ENCODE measurements at regions not wholly inside any gene's neighbourhood (a gene's known extent, or its start where the extent isn't known, plus 50 kb on each side); places are given as distances from the start of the nearest gene placed in this dataset.

DNA sequence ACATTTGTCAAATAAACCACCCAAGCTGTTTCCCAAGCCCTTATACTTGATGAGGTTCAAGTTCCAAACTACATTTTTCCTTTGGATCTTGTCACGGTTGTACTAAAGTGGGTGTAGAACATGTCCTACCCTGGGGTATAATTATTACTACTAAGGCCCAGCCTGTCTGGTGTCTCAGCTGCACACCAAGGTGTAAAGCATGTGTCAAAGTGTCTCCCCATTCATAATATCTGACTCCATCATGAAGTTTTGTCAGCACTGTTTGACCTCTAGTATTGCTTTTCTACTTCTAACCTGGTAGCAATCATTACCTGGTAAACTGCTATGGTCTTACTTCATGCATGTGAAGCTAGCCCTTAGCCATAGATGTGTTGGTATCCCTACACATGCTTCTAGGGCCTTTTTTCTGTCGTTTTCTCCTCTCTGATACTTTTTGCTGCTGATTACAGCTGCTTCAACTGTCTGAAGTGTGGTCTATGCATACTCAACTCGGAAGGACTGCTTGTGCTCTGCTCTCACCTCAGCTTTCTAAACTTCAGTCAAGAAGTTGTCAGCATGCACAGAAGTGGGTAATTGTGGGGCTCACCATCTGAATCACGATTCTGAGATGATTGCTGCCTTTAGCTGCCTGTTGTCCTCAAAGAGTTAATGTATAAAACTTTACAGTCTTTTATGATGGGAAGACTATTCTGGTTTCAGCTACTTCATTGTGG lies 445.7 kb upstream of the TRIB2 start:
- TF ChIP-seq, protein P1, sequence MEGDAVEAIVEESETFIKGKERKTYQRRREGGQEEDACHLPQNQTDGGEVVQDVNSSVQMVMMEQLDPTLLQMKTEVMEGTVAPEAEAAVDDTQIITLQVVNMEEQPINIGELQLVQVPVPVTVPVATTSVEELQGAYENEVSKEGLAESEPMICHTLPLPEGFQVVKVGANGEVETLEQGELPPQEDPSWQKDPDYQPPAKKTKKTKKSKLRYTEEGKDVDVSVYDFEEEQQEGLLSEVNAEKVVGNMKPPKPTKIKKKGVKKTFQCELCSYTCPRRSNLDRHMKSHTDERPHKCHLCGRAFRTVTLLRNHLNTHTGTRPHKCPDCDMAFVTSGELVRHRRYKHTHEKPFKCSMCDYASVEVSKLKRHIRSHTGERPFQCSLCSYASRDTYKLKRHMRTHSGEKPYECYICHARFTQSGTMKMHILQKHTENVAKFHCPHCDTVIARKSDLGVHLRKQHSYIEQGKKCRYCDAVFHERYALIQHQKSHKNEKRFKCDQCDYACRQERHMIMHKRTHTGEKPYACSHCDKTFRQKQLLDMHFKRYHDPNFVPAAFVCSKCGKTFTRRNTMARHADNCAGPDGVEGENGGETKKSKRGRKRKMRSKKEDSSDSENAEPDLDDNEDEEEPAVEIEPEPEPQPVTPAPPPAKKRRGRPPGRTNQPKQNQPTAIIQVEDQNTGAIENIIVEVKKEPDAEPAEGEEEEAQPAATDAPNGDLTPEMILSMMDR (IDR thresholded peaks at IDR 0.05; ENCODE audit: extremely low read depth, low read depth, low read length): no peak
- Histone ChIP-seq H2AFZ (ENCODE audit: low read length) (peak overlapping the region; percentile 83), H3K4me2 (ENCODE audit: insufficient read depth, low read length) (peak overlapping the region; percentile 54), H3K27me3 (ENCODE audit: insufficient read depth, low read length) (no peaks in the 10 kb centered on the region), H3K9me3 (ENCODE audit: low read depth, low read length) (no peaks in the 10 kb centered on the region), H3K27ac (ENCODE audit: low read depth, low read length) (no peak overlapping the region), H3K4me1 (ENCODE audit: insufficient read depth, low read length) (no peaks in the 10 kb centered on the region), H4K20me1 (ENCODE audit: insufficient read depth, low read length) (no peaks in the 10 kb centered on the region), H3K79me2 (ENCODE audit: insufficient read depth, low read length) (no peaks in the 10 kb centered on the region), H3K4me3 (ENCODE audit: insufficient read depth, low read length) (no peak overlapping the region), H3K36me3 (ENCODE audit: insufficient read depth, low read length) (no peaks in the 10 kb centered on the region)
- no peak for DNase-seq (ENCODE audit: insufficient read length, low spot score, missing footprints)

- Histone ChIP-seq H4K20me1 (ENCODE audit: insufficient read depth, low read length) (no peaks in the 10 kb centered on the region), H3K4me3 (ENCODE audit: insufficient read depth, low read length) (no peak overlapping the region), H3K27ac (ENCODE audit: low read depth, low read length) (no peak overlapping the region), H3K27me3 (ENCODE audit: insufficient read depth, low read length) (no peaks in the 10 kb centered on the region), H3K36me3 (ENCODE audit: insufficient read depth, low read length) (no peaks in the 10 kb centered on the region), H2AFZ (ENCODE audit: low read length) (peak overlapping the region; percentile 83), H3K4me1 (ENCODE audit: insufficient read depth, low read length) (no peaks in the 10 kb centered on the region), H3K4me2 (ENCODE audit: insufficient read depth, low read length) (peak overlapping the region; percentile 54), H3K79me2 (ENCODE audit: insufficient read depth, low read length) (no peaks in the 10 kb centered on the region), H3K9me3 (ENCODE audit: low read depth, low read length) (no peaks in the 10 kb centered on the region)
- DNase-seq (ENCODE audit: insufficient read length, low spot score, missing footprints): no peak
- TF ChIP-seq, protein P1 (IDR thresholded peaks at IDR 0.05; ENCODE audit: extremely low read depth, low read depth, low read length): no peak
Measured at GRCh38 chr2:12271589-12271984, 445.1 kb upstream of the TRIB2 start.

DNA sequence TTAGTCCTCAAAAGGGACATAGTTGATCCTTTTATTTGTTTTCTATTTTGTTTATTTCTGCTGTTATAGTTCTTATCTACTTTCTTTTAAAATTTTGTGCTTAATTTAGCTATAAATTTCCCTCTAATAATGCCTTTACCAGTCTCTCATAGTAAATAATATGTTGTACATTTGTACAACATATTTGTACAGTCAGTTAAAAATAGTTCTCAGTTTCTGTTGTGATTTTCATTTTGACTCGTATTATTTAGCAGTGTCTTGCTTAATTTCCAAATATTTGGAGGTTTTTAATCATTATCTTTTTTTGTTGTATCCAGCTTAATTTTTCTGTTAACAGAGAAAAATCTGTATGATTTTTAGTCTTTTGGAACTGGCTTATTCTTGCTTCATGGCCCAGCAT lies 443.6 kb upstream of the TRIB2 start:
- Histone ChIP-seq H3K79me2 (ENCODE audit: insufficient read depth, low read length) (no peaks in the 10 kb centered on the region), H3K4me3 (ENCODE audit: insufficient read depth, low read length) (no peak overlapping the region), H3K9me3 (ENCODE audit: low read depth, low read length) (no peaks in the 10 kb centered on the region), H3K4me1 (ENCODE audit: insufficient read depth, low read length) (no peaks in the 10 kb centered on the region), H2AFZ (ENCODE audit: low read length) (no peak overlapping the region), H3K36me3 (ENCODE audit: insufficient read depth, low read length) (no peaks in the 10 kb centered on the region), H3K27me3 (ENCODE audit: insufficient read depth, low read length) (no peaks in the 10 kb centered on the region), H3K4me2 (ENCODE audit: insufficient read depth, low read length) (no peak overlapping the region), H4K20me1 (ENCODE audit: insufficient read depth, low read length) (no peaks in the 10 kb centered on the region), H3K27ac (ENCODE audit: low read depth, low read length) (no peak overlapping the region)
- no peak for DNase-seq (ENCODE audit: insufficient read length, low spot score, missing footprints)
- TF ChIP-seq, protein P1 (IDR thresholded peaks at IDR 0.05; ENCODE audit: extremely low read depth, low read depth, low read length): no peak

DNA sequence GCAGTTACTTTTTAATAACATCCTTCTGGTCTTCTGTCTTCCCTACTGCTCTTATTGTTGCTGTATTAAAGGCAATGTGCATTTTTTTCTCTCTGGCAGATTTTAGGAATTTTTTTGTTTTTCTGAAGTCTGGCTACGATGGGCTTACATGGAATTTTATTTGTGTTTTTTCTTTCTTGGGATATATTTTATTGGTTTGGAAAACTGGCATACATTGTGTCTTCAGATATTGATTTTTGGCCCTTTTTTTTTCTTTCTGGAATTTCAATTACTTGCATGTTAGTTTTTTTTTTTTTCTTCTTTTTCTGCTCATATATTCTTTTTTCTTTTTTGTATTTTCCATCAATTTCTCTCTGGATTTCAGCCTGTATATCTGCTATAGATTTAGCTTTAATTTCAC lies 442.1 kb upstream of the TRIB2 start:
- Histone ChIP-seq H2AFZ (ENCODE audit: low read length) (no peak overlapping the region), H3K4me1 (ENCODE audit: insufficient read depth, low read length) (no peaks in the 10 kb centered on the region), H4K20me1 (ENCODE audit: insufficient read depth, low read length) (no peaks in the 10 kb centered on the region), H3K27me3 (ENCODE audit: insufficient read depth, low read length) (no peaks in the 10 kb centered on the region), H3K4me2 (ENCODE audit: insufficient read depth, low read length) (no peak overlapping the region), H3K36me3 (ENCODE audit: insufficient read depth, low read length) (no peaks in the 10 kb centered on the region), H3K27ac (ENCODE audit: low read depth, low read length) (no peak overlapping the region), H3K79me2 (ENCODE audit: insufficient read depth, low read length) (no peaks in the 10 kb centered on the region), H3K4me3 (ENCODE audit: insufficient read depth, low read length) (no peak overlapping the region), H3K9me3 (ENCODE audit: low read depth, low read length) (no peaks in the 10 kb centered on the region)
- TF ChIP-seq, protein P1 (IDR thresholded peaks at IDR 0.05; ENCODE audit: extremely low read depth, low read depth, low read length): no peak
- DNase-seq (ENCODE audit: insufficient read length, low spot score, missing footprints): no peak
